ENCODE measurements at regions not wholly inside any gene's neighbourhood (a gene's known extent, or its start where the extent isn't known, plus 50 kb on each side); places are given as distances from the start of the nearest gene placed in this dataset.

DNA sequence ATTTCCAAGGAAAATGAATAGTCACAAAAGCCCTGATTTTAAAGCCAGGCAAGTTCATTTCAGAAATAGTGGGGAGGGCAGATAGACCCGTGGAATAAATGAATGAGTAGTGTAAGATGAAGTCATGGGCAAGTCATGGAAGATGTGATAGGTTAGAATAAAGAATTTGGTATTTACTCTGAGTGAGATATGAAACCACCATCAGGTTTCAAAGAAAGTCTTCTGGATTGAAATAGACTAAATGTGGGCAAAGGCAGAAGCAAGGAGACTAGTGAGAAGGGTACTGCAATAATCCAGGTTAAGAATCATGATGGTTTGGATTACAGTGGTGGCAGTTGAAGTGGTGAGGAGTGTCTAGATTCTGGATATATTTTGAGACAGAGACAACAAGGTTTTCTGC lies 218.5 kb upstream of the AFF2 start:
- DNase-seq (ENCODE audit: low read depth): no peak
- H3K4me3 ChIP-seq (ENCODE audit: low read length): no peak overlapping the region
- TF ChIP-seq, protein P1, sequence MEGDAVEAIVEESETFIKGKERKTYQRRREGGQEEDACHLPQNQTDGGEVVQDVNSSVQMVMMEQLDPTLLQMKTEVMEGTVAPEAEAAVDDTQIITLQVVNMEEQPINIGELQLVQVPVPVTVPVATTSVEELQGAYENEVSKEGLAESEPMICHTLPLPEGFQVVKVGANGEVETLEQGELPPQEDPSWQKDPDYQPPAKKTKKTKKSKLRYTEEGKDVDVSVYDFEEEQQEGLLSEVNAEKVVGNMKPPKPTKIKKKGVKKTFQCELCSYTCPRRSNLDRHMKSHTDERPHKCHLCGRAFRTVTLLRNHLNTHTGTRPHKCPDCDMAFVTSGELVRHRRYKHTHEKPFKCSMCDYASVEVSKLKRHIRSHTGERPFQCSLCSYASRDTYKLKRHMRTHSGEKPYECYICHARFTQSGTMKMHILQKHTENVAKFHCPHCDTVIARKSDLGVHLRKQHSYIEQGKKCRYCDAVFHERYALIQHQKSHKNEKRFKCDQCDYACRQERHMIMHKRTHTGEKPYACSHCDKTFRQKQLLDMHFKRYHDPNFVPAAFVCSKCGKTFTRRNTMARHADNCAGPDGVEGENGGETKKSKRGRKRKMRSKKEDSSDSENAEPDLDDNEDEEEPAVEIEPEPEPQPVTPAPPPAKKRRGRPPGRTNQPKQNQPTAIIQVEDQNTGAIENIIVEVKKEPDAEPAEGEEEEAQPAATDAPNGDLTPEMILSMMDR (conservative IDR thresholded peaks at IDR 0.05; ENCODE audit: low read depth, low read length): no peak

DNA sequence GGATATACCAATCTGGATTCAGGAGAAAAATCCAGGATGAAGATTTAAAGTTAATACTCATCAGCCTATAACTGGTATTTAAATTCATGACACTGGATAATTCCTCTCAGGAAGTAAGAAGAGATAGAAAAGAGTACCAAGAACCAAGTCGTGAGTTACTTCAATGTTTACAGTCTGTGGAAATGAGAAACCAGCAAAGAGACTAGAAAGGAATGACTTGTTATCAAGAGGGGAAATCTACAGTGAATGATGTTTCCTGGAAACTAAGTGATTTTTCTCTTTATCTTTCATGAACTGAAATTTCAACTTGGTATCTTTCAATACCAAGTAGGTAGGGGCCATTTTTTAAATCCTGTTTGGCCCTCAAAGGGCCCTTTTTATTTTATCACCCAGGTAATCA lies 217.9 kb upstream of the AFF2 start:
- DNase-seq (ENCODE audit: low read depth): no peak
- TF ChIP-seq, protein P1 (conservative IDR thresholded peaks at IDR 0.05; ENCODE audit: low read depth, low read length): no peak
- H3K4me3 ChIP-seq (ENCODE audit: low read length): no peak overlapping the region

DNA sequence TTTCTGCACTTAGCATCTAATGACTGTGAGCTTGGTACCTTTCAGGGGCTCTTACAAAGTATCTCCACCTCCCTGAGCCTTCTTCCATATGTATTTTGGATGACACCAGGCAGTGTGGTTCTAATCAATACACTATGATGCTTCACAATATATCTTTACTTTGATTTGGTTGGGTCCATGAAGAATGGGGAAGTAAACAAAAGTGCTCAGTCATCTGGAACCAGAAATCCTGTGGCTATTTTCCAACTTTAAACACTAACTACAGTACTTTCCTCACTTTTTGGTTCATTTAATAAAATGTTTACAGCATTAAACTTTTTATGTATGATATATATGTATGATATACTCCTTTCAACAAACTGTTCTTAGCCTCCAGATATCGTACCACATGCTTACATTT lies 216.4 kb upstream of the AFF2 start:
- TF ChIP-seq, protein P1 (conservative IDR thresholded peaks at IDR 0.05; ENCODE audit: low read depth, low read length): no peak
- no peak for DNase-seq (ENCODE audit: low read depth)
- no peak overlapping the region for H3K4me3 ChIP-seq (ENCODE audit: low read length)

DNA sequence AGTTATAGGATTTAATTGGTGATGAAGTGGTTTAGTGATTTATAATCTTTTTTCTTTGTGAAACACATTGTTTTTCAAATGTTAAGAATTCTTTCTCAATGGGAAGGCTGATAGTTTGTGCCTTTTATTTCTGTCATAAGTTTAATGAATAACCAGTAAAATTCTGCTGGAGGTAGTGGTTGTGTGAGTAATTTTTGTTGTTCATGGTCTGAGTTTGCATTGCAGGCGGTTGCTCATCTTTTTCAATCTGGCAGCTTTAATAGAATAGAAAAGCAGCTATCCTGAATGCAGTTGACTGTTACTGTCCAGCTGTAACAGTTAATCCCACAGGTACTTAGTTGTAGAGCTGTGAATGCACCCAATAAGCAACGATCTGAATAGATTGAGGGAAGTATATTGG lies 215.6 kb upstream of the AFF2 start:
- no peak for DNase-seq (ENCODE audit: low read depth)
- no peak overlapping the region for H3K4me3 ChIP-seq (ENCODE audit: low read length)
- TF ChIP-seq, protein P1 (conservative IDR thresholded peaks at IDR 0.05; ENCODE audit: low read depth, low read length): no peak

DNA sequence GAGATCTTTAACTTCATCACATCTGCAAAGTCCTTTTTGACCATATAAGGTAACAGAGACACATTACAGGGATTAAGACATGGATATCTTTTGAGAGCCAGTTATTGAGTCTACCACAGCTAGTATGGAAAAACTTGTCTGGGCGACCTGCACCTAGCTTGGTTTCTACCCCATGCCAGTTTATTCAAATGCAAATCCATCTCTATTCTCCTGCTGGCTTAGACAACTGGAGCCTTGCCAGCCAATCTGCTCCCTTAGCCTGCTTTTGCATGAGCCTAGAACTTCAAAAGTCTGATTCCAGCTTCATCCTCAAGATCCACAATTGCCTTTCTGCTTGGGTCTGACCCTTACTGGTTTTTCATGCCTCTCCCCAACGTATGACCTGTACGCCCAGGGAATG lies 212.0 kb upstream of the AFF2 start:
- no peak overlapping the region for H3K4me3 ChIP-seq (ENCODE audit: low read length)
- TF ChIP-seq, protein P1 (conservative IDR thresholded peaks at IDR 0.05; ENCODE audit: low read depth, low read length): no peak

DNA sequence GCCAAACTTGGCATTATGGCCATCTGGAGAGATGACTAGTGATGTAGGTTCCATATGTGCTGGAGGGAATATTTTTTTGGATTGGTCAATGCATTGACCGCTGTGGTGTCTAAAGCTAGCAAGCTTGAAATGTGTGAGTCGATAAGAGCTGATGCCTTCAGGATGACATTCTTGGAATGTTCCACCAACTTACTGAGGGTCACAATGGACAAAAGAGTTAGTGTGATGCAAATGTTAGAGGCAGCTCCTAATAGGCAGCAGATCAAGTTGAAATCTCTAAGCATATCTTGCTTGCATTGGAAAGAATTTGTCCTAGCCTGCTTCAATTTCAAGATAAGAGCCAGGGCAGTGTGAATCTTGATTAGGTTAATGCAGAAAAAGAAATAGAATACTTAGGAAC lies 210.4 kb upstream of the AFF2 start:
- no peak for DNase-seq (ENCODE audit: low read depth)
- TF ChIP-seq, protein P1 (conservative IDR thresholded peaks at IDR 0.05; ENCODE audit: low read depth, low read length): no peak
- no peak overlapping the region for H3K4me3 ChIP-seq (ENCODE audit: low read length)

More for the DNA sequence above, 212.0 kb upstream of the AFF2 start:
- no peak for DNase-seq (ENCODE audit: low read depth)

DNA sequence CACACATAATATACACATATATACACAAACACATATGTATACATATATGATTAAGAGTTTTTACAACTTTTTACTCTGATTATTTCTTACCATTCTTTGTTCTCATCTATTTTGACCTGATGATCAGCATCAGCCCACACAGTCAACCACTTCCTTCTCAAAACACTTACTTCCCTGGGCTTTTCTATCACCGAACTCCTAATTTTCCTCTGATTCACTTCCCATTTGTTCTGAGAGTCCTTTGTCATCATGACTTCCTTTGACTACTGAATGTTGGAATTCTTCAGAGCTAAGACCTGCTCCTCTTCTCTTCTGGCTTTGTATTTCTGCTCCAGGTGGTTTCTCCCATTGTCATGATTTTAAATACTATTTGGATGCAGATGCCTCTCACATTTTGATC lies 209.5 kb upstream of the AFF2 start:
- H3K4me3 ChIP-seq (ENCODE audit: low read length): no peak overlapping the region
- no peak for DNase-seq (ENCODE audit: low read depth)
- TF ChIP-seq, protein P1 (conservative IDR thresholded peaks at IDR 0.05; ENCODE audit: low read depth, low read length): no peak

Measured in retinal pigment epithelial cell (primary cell).